Kidney (tissue), 13 donors: ENCODE measurements at regions not wholly inside any gene's neighbourhood (a gene's known extent, or its start where the extent isn't known, plus 50 kb on each side); places are given as distances from the start of the nearest gene placed in this dataset.

Experiments used
- DNase-seq, 5 donors: peaks; one replicate each; pipeline ENCODE4 v3.0.0-alpha.2; 2013 to 2020
- FAIRE-seq: peaks from 2 replicates; lab custom pipeline; 2012; peaks lifted over from hg19 to GRCh38; lab: Jason Lieb, UNC
- H3K27ac ChIP-seq, 2 donors: one replicate each; pipeline ENCODE4 v1.7.0; 2013; ENCODE audit warnings: low read depth in 2 of 2, low read length in 2 of 2, inconsistent platforms in 1 of 2
- H3K27me3 ChIP-seq: one replicate; pipeline ENCODE4 v1.7.1; 2013; ENCODE audit warnings: low read length, inconsistent platforms; ENCODE audit not compliant: control insufficient read depth, insufficient read depth
- H3K36me3 ChIP-seq, 3 donors: one replicate each; pipeline versions ENCODE4 v1.7.0 to v1.7.1; 2013; ENCODE audit warnings: low read length in 3 of 3, control low read depth in 1 of 3, inconsistent platforms in 1 of 3; ENCODE audit not compliant: insufficient read depth in 3 of 3, control insufficient read depth in 2 of 3
- H3K4me1 ChIP-seq, 3 donors: one replicate each; pipeline versions ENCODE4 v1.7.0 to v1.7.1; 2013; ENCODE audit warnings: low read length in 3 of 3, inconsistent platforms in 1 of 3, low read depth in 1 of 3; ENCODE audit not compliant: control insufficient read depth in 2 of 3, insufficient read depth in 2 of 3
- H3K4me3 ChIP-seq, 3 donors: one replicate each; pipeline versions ENCODE4 v1.7.0 to v1.8.1; 2013; ENCODE audit warnings: low read length in 3 of 3, control low read depth in 1 of 3, inconsistent platforms in 1 of 3
- H3K9ac ChIP-seq, 3 donors: one replicate each; pipeline versions ENCODE4 v1.7.0 to v1.7.1; 2013; ENCODE audit warnings: low read length in 3 of 3, control low read depth in 1 of 3, inconsistent platforms in 1 of 3
- H3K9me3 ChIP-seq, 3 donors: one replicate each; pipeline versions ENCODE4 v1.7.0 to v1.7.1; 2013; ENCODE audit warnings: low read length in 3 of 3, control low read depth in 1 of 3, inconsistent platforms in 1 of 3; ENCODE audit not compliant: control insufficient read depth in 2 of 3, insufficient read depth in 1 of 3
- intact Hi-C: fragments of 100-400 bp; cut with DNase I; formaldehyde crosslinking; loops from one replicate; pipeline ENCODE4 v1.11.1; 2022
- TF ChIP-seq, protein P1 (sequence below): IDR thresholded peaks from 3 replicates; pipeline ENCODE4 v1.5.1; 2012; ENCODE audit warnings: mild to moderate bottlenecking, moderate library complexity, borderline replicate concordance; ENCODE audit not compliant: insufficient read depth; ENCODE audit errors: extremely low read depth
- donor health status: control.
- donor health status: control.
- donor health status: control.
- donor health status: control.
- donor health status: control.
- donor health status: DM: yes; HTN: yes; CAD: no.
- donor health status: Normal renal cell carcinoma (clear cell type).

DNA sequence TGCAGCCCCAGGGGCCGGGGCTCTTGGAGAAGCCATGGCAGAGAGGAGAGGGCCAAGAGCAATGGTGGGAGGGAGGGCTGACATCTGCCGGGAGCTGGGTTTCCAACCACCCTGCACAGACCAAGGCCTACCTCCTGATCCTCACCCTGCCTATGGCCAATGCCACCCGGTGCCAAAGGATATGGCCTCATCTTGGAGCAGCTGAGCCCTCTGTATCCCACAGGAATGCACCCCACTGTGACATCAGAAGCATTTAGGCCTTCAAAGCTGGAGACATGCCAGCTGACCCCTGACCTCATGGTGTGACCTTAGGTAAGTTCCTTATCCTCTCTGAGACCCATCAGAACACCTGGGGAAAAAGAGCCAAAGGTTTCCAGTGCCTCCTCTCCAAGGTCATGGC lies 113.6 kb upstream of the ZMIZ1 start:
- H3K27ac ChIP-seq, result no peak overlapping the region
- TF ChIP-seq, protein P1, sequence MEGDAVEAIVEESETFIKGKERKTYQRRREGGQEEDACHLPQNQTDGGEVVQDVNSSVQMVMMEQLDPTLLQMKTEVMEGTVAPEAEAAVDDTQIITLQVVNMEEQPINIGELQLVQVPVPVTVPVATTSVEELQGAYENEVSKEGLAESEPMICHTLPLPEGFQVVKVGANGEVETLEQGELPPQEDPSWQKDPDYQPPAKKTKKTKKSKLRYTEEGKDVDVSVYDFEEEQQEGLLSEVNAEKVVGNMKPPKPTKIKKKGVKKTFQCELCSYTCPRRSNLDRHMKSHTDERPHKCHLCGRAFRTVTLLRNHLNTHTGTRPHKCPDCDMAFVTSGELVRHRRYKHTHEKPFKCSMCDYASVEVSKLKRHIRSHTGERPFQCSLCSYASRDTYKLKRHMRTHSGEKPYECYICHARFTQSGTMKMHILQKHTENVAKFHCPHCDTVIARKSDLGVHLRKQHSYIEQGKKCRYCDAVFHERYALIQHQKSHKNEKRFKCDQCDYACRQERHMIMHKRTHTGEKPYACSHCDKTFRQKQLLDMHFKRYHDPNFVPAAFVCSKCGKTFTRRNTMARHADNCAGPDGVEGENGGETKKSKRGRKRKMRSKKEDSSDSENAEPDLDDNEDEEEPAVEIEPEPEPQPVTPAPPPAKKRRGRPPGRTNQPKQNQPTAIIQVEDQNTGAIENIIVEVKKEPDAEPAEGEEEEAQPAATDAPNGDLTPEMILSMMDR, result no peak
- no peaks in the 10 kb centered on the region for H3K27me3 ChIP-seq
- H3K4me3 ChIP-seq, result no peak overlapping the region
- no peaks in the 10 kb centered on the region for H3K9me3 ChIP-seq
- no peak overlapping the region for H3K9ac ChIP-seq
- intact Hi-C loops, result no loop called here
- no peak for FAIRE-seq
- peaks cover 0 to 3% (median 2%) of the 10 kb centered on the region in 3 donors for H3K4me1 ChIP-seq
- no peak for DNase-seq
- H3K36me3 ChIP-seq, result no peaks in the 10 kb centered on the region

DNA sequence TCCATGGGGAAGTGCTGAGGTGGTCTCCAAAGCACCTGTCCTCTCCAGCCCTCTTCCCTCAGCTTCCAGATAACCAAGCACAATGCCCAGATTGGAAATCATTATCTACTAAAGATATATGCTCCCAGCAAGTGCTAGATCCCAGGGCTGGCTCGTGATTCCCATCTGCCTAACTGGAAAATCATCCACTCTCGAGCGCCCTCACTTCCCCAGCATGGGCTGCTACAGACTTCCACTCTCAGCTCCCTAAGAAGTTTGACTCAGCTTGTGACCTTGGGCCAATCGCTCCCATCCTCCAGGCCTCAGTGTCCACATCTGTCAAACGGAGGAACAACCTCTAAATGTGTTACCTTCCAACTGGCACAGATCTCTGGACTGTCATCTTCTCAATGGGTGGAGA lies 112.4 kb upstream of the ZMIZ1 start:
- no peaks in the 10 kb centered on the region for H3K9me3 ChIP-seq
- H3K36me3 ChIP-seq, result no peaks in the 10 kb centered on the region
- H3K4me1 ChIP-seq, result peaks cover 0 to 3% (median 2%) of the 10 kb centered on the region in 3 donors
- no peak overlapping the region for H3K4me3 ChIP-seq
- H3K27me3 ChIP-seq, result no peaks in the 10 kb centered on the region
- H3K9ac ChIP-seq, result no peak overlapping the region
- no peak for FAIRE-seq
- intact Hi-C loops, result no loop called here
- no peak overlapping the region for H3K27ac ChIP-seq
- TF ChIP-seq, protein P1, result no peak
- DNase-seq, result no peak

GRCh38 chr10:78957471-78958039 lies 111.2 kb upstream of the ZMIZ1 start:
- H3K27me3 ChIP-seq, result no peaks in the 10 kb centered on the region
- no peaks in the 10 kb centered on the region for H3K9me3 ChIP-seq
- H3K9ac ChIP-seq, result no peak overlapping the region
- FAIRE-seq (no peak), DNase-seq (no peak)
- intact Hi-C loops, result no loop called here
- TF ChIP-seq, protein P1, result no peak
- no peak overlapping the region for H3K27ac ChIP-seq
- no peaks in the 10 kb centered on the region for H3K36me3 ChIP-seq
- H3K4me1 ChIP-seq, result peaks cover 0 to 3% (median 2%) of the 10 kb centered on the region in 3 donors
- H3K4me3 ChIP-seq, result no peak overlapping the region
